MM.1S (cell line): ENCODE measurements at regions not wholly inside any gene's neighbourhood (a gene's known extent, or its start where the extent isn't known, plus 50 kb on each side); places are given as distances from the start of the nearest gene placed in this dataset.

Experiments used
- EZH2 ChIP-seq: fragments of 300-600 bp; sonication (generic); optimal IDR thresholded peaks from 2 replicates; pipeline ENCODE3; 2017; ENCODE audit warnings: low read depth, mild to moderate bottlenecking, antibody characterized with exemption, low read length, mixed read lengths
- EZH2phosphoT487 ChIP-seq: fragments of 300-600 bp; sonication (generic); IDR thresholded peaks from 2 replicates; pipeline ENCODE4 v1.6.1; 2018; ENCODE audit warnings: antibody characterized with exemption, low read length
- TF ChIP-seq, protein P1 (sequence below): fragments of 300-600 bp; sonication (generic); IDR thresholded peaks from 2 replicates; pipeline ENCODE4 v1.5.1; 2016; ENCODE audit warnings: antibody characterized with exemption, low read length, mixed read lengths

DNA sequence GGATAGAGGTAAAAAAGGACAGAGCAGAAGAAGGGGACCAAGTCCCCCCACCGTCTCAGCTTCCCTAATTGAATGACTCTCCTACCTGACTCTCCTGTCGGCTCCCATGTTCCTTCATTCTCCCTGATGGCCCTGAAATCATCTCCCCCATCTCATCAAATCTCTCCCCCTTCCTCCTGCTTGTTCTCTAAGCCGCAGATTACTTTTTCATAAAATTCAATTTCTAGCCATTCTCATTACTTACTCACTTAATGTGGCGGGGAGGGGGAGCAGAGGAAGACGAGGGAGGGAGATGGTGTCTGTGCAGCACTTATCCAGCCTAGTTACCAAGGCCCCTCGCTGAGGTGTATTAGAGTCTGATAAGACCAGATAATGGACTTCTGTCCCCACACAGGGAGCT, 161.5 kb downstream of the CCT6B start:
- TF ChIP-seq, protein P1, sequence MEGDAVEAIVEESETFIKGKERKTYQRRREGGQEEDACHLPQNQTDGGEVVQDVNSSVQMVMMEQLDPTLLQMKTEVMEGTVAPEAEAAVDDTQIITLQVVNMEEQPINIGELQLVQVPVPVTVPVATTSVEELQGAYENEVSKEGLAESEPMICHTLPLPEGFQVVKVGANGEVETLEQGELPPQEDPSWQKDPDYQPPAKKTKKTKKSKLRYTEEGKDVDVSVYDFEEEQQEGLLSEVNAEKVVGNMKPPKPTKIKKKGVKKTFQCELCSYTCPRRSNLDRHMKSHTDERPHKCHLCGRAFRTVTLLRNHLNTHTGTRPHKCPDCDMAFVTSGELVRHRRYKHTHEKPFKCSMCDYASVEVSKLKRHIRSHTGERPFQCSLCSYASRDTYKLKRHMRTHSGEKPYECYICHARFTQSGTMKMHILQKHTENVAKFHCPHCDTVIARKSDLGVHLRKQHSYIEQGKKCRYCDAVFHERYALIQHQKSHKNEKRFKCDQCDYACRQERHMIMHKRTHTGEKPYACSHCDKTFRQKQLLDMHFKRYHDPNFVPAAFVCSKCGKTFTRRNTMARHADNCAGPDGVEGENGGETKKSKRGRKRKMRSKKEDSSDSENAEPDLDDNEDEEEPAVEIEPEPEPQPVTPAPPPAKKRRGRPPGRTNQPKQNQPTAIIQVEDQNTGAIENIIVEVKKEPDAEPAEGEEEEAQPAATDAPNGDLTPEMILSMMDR: no peak
- TF ChIP-seq EZH2: no peak
- no peak for TF ChIP-seq EZH2phosphoT487
